SK-N-SH (cell line): ENCODE measurements at regions not wholly inside any gene's neighbourhood (a gene's known extent, or its start where the extent isn't known, plus 50 kb on each side); places are given as distances from the start of the nearest gene placed in this dataset.

Experiments used
- CTCF ChIA-PET: fragments of 300-600, 350-600 bp; formaldehyde crosslinking; extraction: SDS; loops from one replicate; lab custom pipeline; 2021; lab: Yijun Ruan, JAX
- POLR2A ChIA-PET: fragments of 350-600 bp; sonication (Branson Sonifier 250); formaldehyde crosslinking; extraction: SDS; loops from one replicate; lab custom pipeline; 2020; ENCODE audit warnings: antibody characterized with exemption, inconsistent platforms; lab: Yijun Ruan, JAX
- DNase-seq: peaks from one replicate; pipeline ENCODE4 v3.0.0; 2012
- H2AFZ ChIP-seq: fragments of 200-600 bp; sonication (generic); 2 replicates; pipeline ENCODE4 v1.8.1; 2016; ENCODE audit warnings: antibody characterized with exemption, mild to moderate bottlenecking, low read depth
- H3F3A ChIP-seq: fragments of 200-600 bp; sonication (generic); replicated peaks from 2 replicates; pipeline ENCODE3; 2016; ENCODE audit warnings: antibody characterized with exemption, mild to moderate bottlenecking; ENCODE audit not compliant: insufficient read depth
- H3K27ac ChIP-seq, 2 experiments: fragments of 200-500 bp in 1 of 2; fragments of 200-600 bp in 1 of 2; sonication (Bioruptor generic) in 1 of 2; sonication (generic), shearing (Covaris generic) in 1 of 2; 2 replicates each; pipeline versions ENCODE4 v1.5.1 to v1.6.1; 2014 to 2016; ENCODE audit warnings: low read depth in 2 of 2, inconsistent platforms in 1 of 2, low read length in 1 of 2, mild to moderate bottlenecking in 1 of 2, mixed read lengths in 1 of 2
- H3K27me3 ChIP-seq: fragments of 200-600 bp; sonication (generic), shearing (Covaris generic); 2 replicates; pipeline ENCODE4 v1.6.1; 2016; ENCODE audit warnings: mixed run types; ENCODE audit not compliant: insufficient read depth
- H3K36me3 ChIP-seq, 2 experiments: fragments of 200-500 bp in 1 of 2; fragments of 200-600 bp in 1 of 2; sonication (Bioruptor generic) in 1 of 2; sonication (generic) in 1 of 2; replicated peaks in 1 of 2; 2 replicates each; pipeline versions ENCODE3 to v1.5.1; 2014 to 2016; ENCODE audit warnings: low read length in 1 of 2, mild to moderate bottlenecking in 1 of 2; ENCODE audit not compliant: insufficient read depth in 2 of 2, control insufficient read depth in 1 of 2
- H3K4me1 ChIP-seq, 2 experiments: fragments of 200-500 bp in 1 of 2; fragments of 200-600 bp in 1 of 2; sonication (Bioruptor generic) in 1 of 2; sonication (generic), shearing (Covaris generic) in 1 of 2; 2 replicates each; pipeline versions ENCODE4 v1.5.1 to v1.6.1; 2014 to 2016; ENCODE audit warnings: low read depth in 1 of 2, low read length in 1 of 2, mixed run types in 1 of 2; ENCODE audit not compliant: insufficient read depth in 2 of 2, control insufficient read depth in 1 of 2
- H3K4me2 ChIP-seq: fragments of 200-600 bp; sonication (generic), shearing (Covaris generic); 2 replicates; pipeline ENCODE4 v1.6.1; 2017; ENCODE audit warnings: mixed run types
- H3K4me3 ChIP-seq, 2 experiments: fragments of 200-500 bp in 1 of 2; fragments of 200-600 bp in 1 of 2; sonication (Bioruptor generic) in 1 of 2; sonication (generic), shearing (Covaris generic) in 1 of 2; 2 replicates each; pipeline versions ENCODE4 v1.5.1 to v1.8.1; 2014 to 2016; ENCODE audit warnings: low read depth in 2 of 2, inconsistent platforms in 1 of 2, low read length in 1 of 2, mild to moderate bottlenecking in 1 of 2, mixed read lengths in 1 of 2, moderate library complexity in 1 of 2
- H3K79me2 ChIP-seq: fragments of 200-600 bp; sonication (generic); 2 replicates; pipeline ENCODE4 v1.8.1; 2017; ENCODE audit warnings: mild to moderate bottlenecking; ENCODE audit not compliant: insufficient read depth
- H3K9ac ChIP-seq: fragments of 200-600 bp; sonication (generic); 2 replicates; pipeline ENCODE4 v1.6.1; 2017; ENCODE audit warnings: mixed run types
- H3K9me2 ChIP-seq: fragments of 200-600 bp; sonication (generic); 2 replicates; pipeline ENCODE4 v1.6.1; 2017; ENCODE audit warnings: mixed run types
- H3K9me3 ChIP-seq: fragments of 200-600 bp; sonication (generic); 2 replicates; pipeline ENCODE4 v1.6.1; 2017; ENCODE audit warnings: mixed run types, mild to moderate bottlenecking, moderate library complexity
- H4K20me1 ChIP-seq: fragments of 200-600 bp; sonication (generic); 2 replicates; pipeline ENCODE4 v1.6.1; 2017; ENCODE audit warnings: mild to moderate bottlenecking, mixed run types; ENCODE audit not compliant: insufficient read depth
- CHD2 ChIP-seq: fragments of 150-350 bp; IDR thresholded peaks from 2 replicates; pipeline ENCODE4 v1.6.1; 2018; ENCODE audit warnings: low read length; ENCODE audit not compliant: partially characterized antibody
- EP300 ChIP-seq, 2 experiments: IDR thresholded peaks; 2 replicates each; pipeline versions ENCODE4 v1.4.0 to v1.6.1; 2012; ENCODE audit warnings: borderline replicate concordance in 1 of 2, low read depth in 1 of 2, low read length in 1 of 2
- FOXJ3 ChIP-seq: sonication (generic); formaldehyde crosslinking; IDR thresholded peaks from 2 replicates; pipeline ENCODE4 v1.5.1; 2020; ENCODE audit warnings: mild to moderate bottlenecking, missing genetic modification reagents
- GABPA ChIP-seq: IDR thresholded peaks from 2 replicates; pipeline ENCODE4 v1.4.0; 2012; ENCODE audit warnings: low read depth, mild to moderate bottlenecking
- JUND ChIP-seq: IDR thresholded peaks from 2 replicates; pipeline ENCODE4 v1.4.0; 2012
- MAX ChIP-seq: IDR thresholded peaks from 2 replicates; pipeline ENCODE4 v1.4.0; 2012; ENCODE audit warnings: low read depth
- MXI1 ChIP-seq: IDR thresholded peaks from 2 replicates; pipeline ENCODE4 v1.6.1; 2012; ENCODE audit warnings: mild to moderate bottlenecking, low read depth, low read length, improper control_type of control experiment
- RAD21 ChIP-seq: IDR thresholded peaks from 2 replicates; pipeline ENCODE4 v1.6.1; 2012; ENCODE audit warnings: mild to moderate bottlenecking, low read length
- RXRA ChIP-seq: IDR thresholded peaks from 2 replicates; pipeline ENCODE4 v1.4.0; 2012; ENCODE audit warnings: low read depth, mild to moderate bottlenecking, borderline replicate concordance
- TAF1 ChIP-seq: IDR thresholded peaks from 2 replicates; pipeline ENCODE4 v1.6.1; 2012; ENCODE audit warnings: low read depth, mild to moderate bottlenecking, low read length, moderate library complexity, borderline replicate concordance
- USF1 ChIP-seq: IDR thresholded peaks from 2 replicates; pipeline ENCODE4 v1.4.0; 2012; ENCODE audit warnings: low read depth, borderline replicate concordance
- USF2 ChIP-seq: fragments of 150-350 bp; IDR thresholded peaks from 2 replicates; pipeline ENCODE4 v1.6.1; 2017; ENCODE audit warnings: antibody characterized with exemption, low read length, low read depth, borderline replicate concordance
- ZBTB33 ChIP-seq: IDR thresholded peaks from 2 replicates; pipeline ENCODE4 v1.4.0; 2012; ENCODE audit warnings: low read depth, borderline replicate concordance
- WGBS: methylation state at CpG from one replicate; pipeline ENCODE4 v1.1.6; 2017; ENCODE audit warnings: low lambda C conversion rate; 5-methylcytosine and 5-hydroxymethylcytosine counted together

DNA sequence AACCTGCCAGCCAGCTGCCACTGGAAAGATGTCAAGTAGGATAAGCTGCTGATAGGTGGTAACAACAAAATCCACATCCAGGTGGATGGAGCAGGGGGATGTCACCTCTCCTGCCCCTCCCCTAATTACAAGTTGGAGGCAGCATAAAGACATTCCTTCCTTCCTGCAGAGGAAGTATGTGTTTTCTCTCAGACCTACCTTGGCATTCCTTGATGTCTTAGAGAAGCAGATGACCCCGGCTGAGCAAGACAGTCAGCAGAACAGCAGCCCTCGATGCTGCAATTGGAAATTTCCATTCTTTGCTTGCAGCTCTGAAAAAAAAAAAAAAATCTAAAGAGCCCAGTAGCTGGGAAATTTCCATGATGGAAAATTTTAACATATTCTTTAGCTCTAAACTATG, 137.5 kb upstream of the MKLN1 start (continued):
- TF ChIP-seq RXRA = 0 out of 2 replicates have a peak, but pooled peaks have one; percentile 6
- no peak for TF ChIP-seq RAD21
- no peak for TF ChIP-seq GABPA
- no peak for TF ChIP-seq CHD2
- TF ChIP-seq ZBTB33 = no peak
- TF ChIP-seq USF2 = no peak
- no peak for TF ChIP-seq MXI1

DNA sequence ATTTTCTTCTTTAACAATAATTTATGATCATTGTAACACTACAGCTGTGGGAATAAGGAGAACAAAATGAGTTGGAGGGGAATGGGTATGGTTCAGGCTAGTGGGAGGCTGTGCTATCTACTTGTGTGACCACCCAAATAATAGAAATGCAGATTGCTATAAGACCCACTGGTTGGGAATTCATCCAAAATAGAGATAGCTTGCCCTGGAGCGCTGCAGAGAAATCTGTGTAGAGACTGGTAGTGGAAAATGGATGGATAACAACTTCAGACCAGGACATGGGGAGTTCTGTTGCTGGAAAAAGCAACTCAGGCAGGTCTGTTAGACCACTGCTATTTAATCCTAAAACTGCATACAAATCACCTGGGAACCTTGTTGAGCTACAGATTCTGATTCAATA, 137.1 kb upstream of the MKLN1 start:
- H3K36me3 ChIP-seq = no peaks in the 10 kb centered on the region

DNA sequence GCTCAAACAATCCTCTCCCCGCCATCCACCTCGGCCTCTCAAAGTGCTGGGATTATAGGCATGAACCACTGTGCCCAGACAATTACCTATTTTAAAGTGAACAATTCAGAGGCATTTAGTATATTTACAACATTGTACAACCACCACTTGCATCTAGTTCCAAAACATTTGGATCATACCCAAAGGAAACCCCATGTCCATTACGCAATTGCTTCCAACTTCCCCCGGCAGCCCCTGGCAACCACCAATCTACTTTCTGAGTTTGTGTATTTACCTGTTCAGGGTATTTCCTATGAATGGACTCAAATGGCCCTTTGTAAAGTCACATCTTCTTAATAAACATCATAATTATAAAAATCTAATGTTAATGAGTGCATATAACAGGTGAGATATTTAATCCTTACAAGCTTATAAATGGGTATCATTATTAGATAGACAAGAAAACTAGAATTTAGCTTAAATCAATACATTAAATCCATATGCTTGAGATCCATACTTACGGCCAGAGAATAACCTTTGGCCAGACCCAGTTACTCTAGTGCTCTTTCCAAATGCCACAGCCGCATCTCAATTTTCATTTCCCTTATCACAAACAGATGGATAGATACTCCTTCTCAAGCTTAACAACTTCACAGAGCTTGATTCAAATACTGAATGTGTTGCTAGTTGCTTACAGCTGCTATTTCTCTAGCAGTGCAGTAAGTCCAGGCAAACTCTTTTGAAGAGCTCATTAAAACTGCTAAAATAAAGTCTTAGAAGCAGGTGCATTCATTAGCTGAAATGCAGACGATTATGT, 133.4 kb upstream of the MKLN1 start:
- H2AFZ ChIP-seq = no peak overlapping the region
- H3K4me2 ChIP-seq = no peak overlapping the region
- no peaks in the 10 kb centered on the region for H3K27me3 ChIP-seq
- WGBS = 86% methylated on average over 7 of the region's 7 CpGs
- TF ChIP-seq JUND = no peak
- no peak for TF ChIP-seq MAX
- no peak for TF ChIP-seq TAF1
- no peak for TF ChIP-seq USF1
- TF ChIP-seq EP300 (IDR thresholded peaks at IDR 0.05; ENCODE audit: borderline replicate concordance in 1 of 2, low read depth in 1 of 2, low read length in 1 of 2) = no peak
- no peaks in the 10 kb centered on the region for H3K9me2 ChIP-seq
- ChIA-PET POLR2A (no interaction called here), CTCF (interaction anchor here (1.1 kb wide), 1 partner anchor 10 kb away, joined by 4 read pairs; no protein-coding TSS in a partner anchor)
- DNase-seq = no peak
- H3K36me3 ChIP-seq = no peaks in the 10 kb centered on the region
- H4K20me1 ChIP-seq = no peaks in the 10 kb centered on the region
- H3K4me3 ChIP-seq = no peak overlapping the region
- peaks cover 7 to 18% of the 10 kb centered on the region in 2 experiments; a peak in 3 of 4 replicates for H3K4me1 ChIP-seq
- no peaks in the 10 kb centered on the region for H3K9me3 ChIP-seq
- no peak overlapping the region for H3K9ac ChIP-seq
- no peak overlapping the region for H3K27ac ChIP-seq
- H3K79me2 ChIP-seq = no peaks in the 10 kb centered on the region
- peaks cover 29% of the 10 kb centered on the region for H3F3A ChIP-seq

More for the DNA sequence above, 137.1 kb upstream of the MKLN1 start:
- peaks cover 31% of the 10 kb centered on the region for H3F3A ChIP-seq
- peak overlapping the region; percentile 30 for H3K4me2 ChIP-seq
- H3K4me1 ChIP-seq = peaks cover 7 to 25% of the 10 kb centered on the region in 2 experiments; a peak in 3 of 4 replicates
- ChIA-PET POLR2A (no interaction called here), CTCF (interaction anchor here (0.7 to 1.1 kb wide), 2 partner anchors 9 to 40 kb away, joined by 3 to 5 read pairs; no protein-coding TSS in a partner anchor)
- H4K20me1 ChIP-seq = no peaks in the 10 kb centered on the region
- H3K9ac ChIP-seq = no peak overlapping the region
- peaks cover 5% of the 10 kb centered on the region; the same call in 1 of the 2 replicates for H3K9me3 ChIP-seq
- H2AFZ ChIP-seq = no peak overlapping the region
- H3K79me2 ChIP-seq = no peaks in the 10 kb centered on the region
- H3K27ac ChIP-seq = peak overlapping the region; percentile 56 to 97
- no peaks in the 10 kb centered on the region for H3K9me2 ChIP-seq
- DNase-seq = no peak
- H3K4me3 ChIP-seq = no peak overlapping the region
- no peaks in the 10 kb centered on the region for H3K27me3 ChIP-seq
- WGBS = 89% methylated on average over 1 of the region's 1 CpG
- TF ChIP-seq FOXJ3 (CRISPR knock-in tag) = no peak
